ENCODE measurements at regions not wholly inside any gene's neighbourhood (a gene's known extent, or its start where the extent isn't known, plus 50 kb on each side); places are given as distances from the start of the nearest gene placed in this dataset.
"Not testable (repeated sequence)": the region's sequence is repeated elsewhere in the genome, so short reads cannot be mapped to it uniquely, and the experiment has no call there.

DNA sequence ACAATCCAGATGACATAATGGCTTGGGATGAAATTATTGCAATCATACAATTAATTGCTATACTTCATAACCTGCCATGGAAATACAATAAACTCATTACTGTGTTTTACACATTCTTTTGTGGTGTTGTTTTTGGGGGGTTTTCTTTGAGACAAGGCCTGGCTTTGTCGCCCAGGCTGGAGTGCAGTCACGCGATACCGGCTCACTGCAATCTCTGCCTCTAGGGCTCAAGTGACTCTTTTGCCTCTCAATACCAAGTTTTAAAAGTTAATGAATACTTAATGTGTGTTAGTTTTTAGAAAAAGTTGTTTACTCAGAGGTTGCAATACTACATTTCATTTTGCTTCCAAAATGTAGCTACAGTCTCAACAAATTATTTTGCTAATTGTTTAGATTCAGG, 598.4 kb downstream of the CHSY3 start:
- H3K9ac ChIP-seq (ENCODE audit: insufficient read length): no peak overlapping the region
- no peak for DNase-seq (ENCODE audit: low read depth, low spot score)
- no peak overlapping the region for H3K4me3 ChIP-seq
- TF ChIP-seq EZH2 (IDR thresholded peaks at IDR 0.05): no peak
- TF ChIP-seq POLR2AphosphoS5 (IDR thresholded peaks at IDR 0.05; ENCODE audit: borderline replicate concordance, low read depth, low read length): no peak
- TF ChIP-seq FOXP2 (optimal IDR thresholded peaks at IDR 0.05; ENCODE audit: control extremely low read depth, extremely low read length, insufficient read depth): no peak
- H3K27ac ChIP-seq: no peak overlapping the region
- H3K36me3 ChIP-seq (ENCODE audit: insufficient read depth, low read length): no peaks in the 10 kb centered on the region
- no peaks in the 10 kb centered on the region for H3K9me3 ChIP-seq (ENCODE audit: low read depth, low read length)

- no peak overlapping the region for H3K4me3 ChIP-seq
- no peak overlapping the region for H3K9ac ChIP-seq (ENCODE audit: insufficient read length)
- H3K27ac ChIP-seq: no peak overlapping the region
- H3K36me3 ChIP-seq (ENCODE audit: insufficient read depth, low read length): no peaks in the 10 kb centered on the region
- H3K9me3 ChIP-seq (ENCODE audit: low read depth, low read length): no peaks in the 10 kb centered on the region
- TF ChIP-seq POLR2AphosphoS5 (IDR thresholded peaks at IDR 0.05; ENCODE audit: borderline replicate concordance, low read depth, low read length): no peak
- TF ChIP-seq EZH2 (IDR thresholded peaks at IDR 0.05): no peak
- no peak for TF ChIP-seq FOXP2 (optimal IDR thresholded peaks at IDR 0.05; ENCODE audit: control extremely low read depth, extremely low read length, insufficient read depth)
- DNase-seq (ENCODE audit: low read depth, low spot score): no peak
Observed at GRCh38 chr5:130501151-130501865, 597.0 kb downstream of the CHSY3 start.

- H3K9ac ChIP-seq (ENCODE audit: insufficient read length); H3K4me3 ChIP-seq; H3K9me3 ChIP-seq (ENCODE audit: low read depth, low read length); DNase-seq (ENCODE audit: low read depth, low spot score); H3K27ac ChIP-seq; H3K36me3 ChIP-seq (ENCODE audit: insufficient read depth, low read length): not testable (repeated sequence)
Observed at GRCh38 chr5:130500495-130500894, 596.2 kb downstream of the CHSY3 start.

DNA sequence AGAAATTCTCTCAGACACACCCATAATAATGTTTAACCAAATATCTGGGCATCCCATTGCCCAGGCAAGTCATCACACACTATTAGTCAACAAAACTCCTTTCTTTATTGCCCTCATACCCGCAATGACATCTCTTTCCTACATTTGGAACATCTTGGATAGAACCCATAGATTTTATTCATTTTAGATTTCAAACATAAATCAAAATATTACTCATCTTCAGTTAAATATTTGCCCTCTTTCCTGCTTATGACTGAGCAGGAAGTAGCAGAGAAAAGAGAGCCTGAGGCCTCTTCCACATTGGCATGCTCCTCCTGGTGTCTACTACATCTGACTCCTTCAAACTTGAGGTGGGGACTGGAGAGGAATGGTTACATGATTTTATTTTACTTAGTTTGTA, 592.0 kb downstream of the CHSY3 start:
- Histone ChIP-seq H3K9ac (ENCODE audit: insufficient read length) (no peak overlapping the region), H3K9me3 (ENCODE audit: low read depth, low read length) (no peaks in the 10 kb centered on the region), H3K4me3 (no peak overlapping the region), H3K27ac (no peak overlapping the region), H3K36me3 (ENCODE audit: insufficient read depth, low read length) (no peaks in the 10 kb centered on the region)
- DNase-seq (ENCODE audit: low read depth, low spot score): no peak
- TF ChIP-seq POLR2AphosphoS5 (IDR thresholded peaks at IDR 0.05; ENCODE audit: borderline replicate concordance, low read depth, low read length): no peak
- no peak for TF ChIP-seq EZH2 (IDR thresholded peaks at IDR 0.05)
- no peak for TF ChIP-seq FOXP2 (optimal IDR thresholded peaks at IDR 0.05; ENCODE audit: control extremely low read depth, extremely low read length, insufficient read depth)

- no peaks in the 10 kb centered on the region for H3K36me3 ChIP-seq (ENCODE audit: insufficient read depth, low read length)
- no peaks in the 10 kb centered on the region for H3K9me3 ChIP-seq (ENCODE audit: low read depth, low read length)
- DNase-seq (ENCODE audit: low read depth, low spot score): no peak
- TF ChIP-seq EZH2 (IDR thresholded peaks at IDR 0.05) (no peak), POLR2AphosphoS5 (IDR thresholded peaks at IDR 0.05; ENCODE audit: borderline replicate concordance, low read depth, low read length) (no peak), FOXP2 (optimal IDR thresholded peaks at IDR 0.05; ENCODE audit: control extremely low read depth, extremely low read length, insufficient read depth) (no peak)
- H3K4me3 ChIP-seq: no peak overlapping the region
- no peak overlapping the region for H3K9ac ChIP-seq (ENCODE audit: insufficient read length)
- no peak overlapping the region for H3K27ac ChIP-seq
Observed at GRCh38 chr5:130488252-130488651, 584.0 kb downstream of the CHSY3 start.

- Histone ChIP-seq H3K9me3 (ENCODE audit: low read depth, low read length) (no peaks in the 10 kb centered on the region), H3K36me3 (ENCODE audit: insufficient read depth, low read length) (no peaks in the 10 kb centered on the region), H3K9ac (ENCODE audit: insufficient read length) (no peak overlapping the region), H3K27ac (no peak overlapping the region), H3K4me3 (no peak overlapping the region)
- no peak for DNase-seq (ENCODE audit: low read depth, low spot score)
- TF ChIP-seq FOXP2 (optimal IDR thresholded peaks at IDR 0.05; ENCODE audit: control extremely low read depth, extremely low read length, insufficient read depth) (no peak), POLR2AphosphoS5 (IDR thresholded peaks at IDR 0.05; ENCODE audit: borderline replicate concordance, low read depth, low read length) (no peak), EZH2 (IDR thresholded peaks at IDR 0.05) (no peak)
Observed at GRCh38 chr5:130479045-130479804, 575.0 kb downstream of the CHSY3 start.

DNA sequence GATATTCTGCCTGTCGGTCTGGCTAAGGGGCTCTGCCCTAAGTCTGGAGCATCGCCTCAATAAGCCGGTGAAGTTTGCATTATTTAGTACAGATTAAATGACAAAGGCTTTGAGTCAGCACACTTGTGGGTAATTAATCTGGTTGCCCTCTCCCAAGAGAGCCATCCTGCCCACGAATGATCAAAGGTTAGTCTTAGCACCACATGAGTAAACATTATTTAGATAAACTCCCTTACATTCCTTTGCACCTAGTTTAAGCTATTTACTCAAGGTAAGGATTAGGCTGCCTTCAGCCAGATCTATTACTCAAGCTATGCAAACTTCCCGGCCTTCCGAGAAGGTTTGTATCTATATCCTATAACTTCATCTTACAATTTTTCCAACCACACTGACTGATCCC, 572.1 kb downstream of the CHSY3 start:
- Histone ChIP-seq H3K9ac (ENCODE audit: insufficient read length) (no peak overlapping the region), H3K36me3 (ENCODE audit: insufficient read depth, low read length) (no peaks in the 10 kb centered on the region), H3K4me3 (no peak overlapping the region), H3K9me3 (ENCODE audit: low read depth, low read length) (no peaks in the 10 kb centered on the region), H3K27ac (no peak overlapping the region)
- TF ChIP-seq FOXP2 (optimal IDR thresholded peaks at IDR 0.05; ENCODE audit: control extremely low read depth, extremely low read length, insufficient read depth) (no peak), EZH2 (IDR thresholded peaks at IDR 0.05) (no peak), POLR2AphosphoS5 (IDR thresholded peaks at IDR 0.05; ENCODE audit: borderline replicate concordance, low read depth, low read length) (no peak)
- DNase-seq (ENCODE audit: low read depth, low spot score): no peak

DNA sequence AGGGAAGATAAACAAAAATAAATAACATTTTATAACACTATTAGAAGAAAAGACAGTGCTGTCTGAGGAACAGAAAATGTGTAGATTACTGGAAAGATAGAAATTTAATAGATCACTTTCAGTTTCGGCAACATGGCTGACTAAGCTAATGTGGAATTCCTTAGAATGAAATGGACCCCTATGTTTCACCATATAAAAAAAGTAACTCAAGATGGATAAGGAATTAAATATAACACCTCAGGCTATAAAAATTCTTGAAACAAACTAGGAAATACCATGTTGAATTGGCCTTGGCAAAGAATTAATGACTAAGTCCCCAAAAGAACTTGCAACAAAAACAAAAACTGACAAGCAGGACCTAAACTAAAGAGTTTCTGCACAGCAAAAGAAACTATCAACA, 558.3 kb downstream of the CHSY3 start:
- no peak overlapping the region for H3K4me3 ChIP-seq
- H3K36me3 ChIP-seq (ENCODE audit: insufficient read depth, low read length): no peaks in the 10 kb centered on the region
- no peak for DNase-seq (ENCODE audit: low read depth, low spot score)
- no peak overlapping the region for H3K27ac ChIP-seq
- no peak overlapping the region for H3K9ac ChIP-seq (ENCODE audit: insufficient read length)
- H3K9me3 ChIP-seq (ENCODE audit: low read depth, low read length): no peaks in the 10 kb centered on the region
- TF ChIP-seq EZH2 (IDR thresholded peaks at IDR 0.05): no peak
- no peak for TF ChIP-seq POLR2AphosphoS5 (IDR thresholded peaks at IDR 0.05; ENCODE audit: borderline replicate concordance, low read depth, low read length)
- TF ChIP-seq FOXP2 (optimal IDR thresholded peaks at IDR 0.05; ENCODE audit: control extremely low read depth, extremely low read length, insufficient read depth): no peak
